HL-60 (cell line): ENCODE measurements at regions not wholly inside any gene's neighbourhood (a gene's known extent, or its start where the extent isn't known, plus 50 kb on each side); places are given as distances from the start of the nearest gene placed in this dataset.

ENCODE experiments used
- GABPA ChIP-seq: IDR thresholded peaks from 2 replicates; pipeline ENCODE4 v1.6.1; 2012; ENCODE audit warnings: low read depth
- REST ChIP-seq: IDR thresholded peaks from 2 replicates; pipeline ENCODE4 v1.6.1; 2012; ENCODE audit warnings: low read depth; ENCODE audit not compliant: insufficient replicate concordance

GRCh38 chr2:6393819-6394218 lies 471.9 kb downstream of the CMPK2 start:
- TF ChIP-seq GABPA (no peak), REST (no peak)
